Neural crest cell (in vitro differentiated cells): ENCODE measurements at regions not wholly inside any gene's neighbourhood (a gene's known extent, or its start where the extent isn't known, plus 50 kb on each side); places are given as distances from the start of the nearest gene placed in this dataset.

Source experiments
- DNase-seq: peaks from one replicate; pipeline ENCODE4 v3.0.0; 2021; ENCODE audit warnings: low read depth, mixed read lengths, low spot score
- H3K27ac Mint-ChIP-seq: one replicate; pipeline ENCODE4 v1.8.0; 2021; ENCODE audit warnings: mild to moderate bottlenecking, mixed read lengths; ENCODE audit not compliant: unreplicated experiment
- H3K27me3 Mint-ChIP-seq: 2 replicates; pipeline ENCODE4 v1.8.0; 2021; ENCODE audit warnings: low read depth, mild to moderate bottlenecking, mixed read lengths
- H3K36me3 Mint-ChIP-seq: 2 replicates; pipeline ENCODE4 v1.8.0; 2021; ENCODE audit warnings: low read depth, mild to moderate bottlenecking, mixed read lengths
- H3K4me1 Mint-ChIP-seq: 2 replicates; pipeline ENCODE4 v1.8.0; 2021; ENCODE audit warnings: mixed read lengths
- H3K4me3 Mint-ChIP-seq: one replicate; pipeline ENCODE4 v1.8.0; 2021; ENCODE audit warnings: mild to moderate bottlenecking, mixed read lengths
- H3K9me3 Mint-ChIP-seq: 2 replicates; pipeline ENCODE4 v1.8.0; 2021; ENCODE audit warnings: mixed read lengths
- CTCF ChIP-seq: fragments of 200-600 bp; sonication (generic); conservative IDR thresholded peaks from 2 replicates; pipeline ENCODE4 v1.5.0; 2021; ENCODE audit warnings: antibody characterized with exemption, mild to moderate bottlenecking

GRCh38 chr9:31870276-31870675, 514.2 kb upstream of the ACO1 start:
- Mint-ChIP-seq H3K4me1 (no peaks in the 10 kb centered on the region), H3K4me3 (no peak overlapping the region), H3K9me3 (peaks cover 3% of the 10 kb centered on the region), H3K27me3 (peaks cover 7% of the 10 kb centered on the region), H3K36me3 (no peaks in the 10 kb centered on the region), H3K27ac (no peak overlapping the region)
- no peak for DNase-seq
- no peak for TF ChIP-seq CTCF

GRCh38 chr9:31873722-31874121, 510.7 kb upstream of the ACO1 start:
- Mint-ChIP-seq H3K27me3 (peaks cover 3% of the 10 kb centered on the region), H3K9me3 (no peaks in the 10 kb centered on the region), H3K4me1 (no peaks in the 10 kb centered on the region), H3K27ac (no peak overlapping the region), H3K4me3 (no peak overlapping the region), H3K36me3 (no peaks in the 10 kb centered on the region)
- no peak for TF ChIP-seq CTCF
- DNase-seq, result no peak

- Mint-ChIP-seq H3K36me3 (no peaks in the 10 kb centered on the region), H3K9me3 (peaks cover 5% of the 10 kb centered on the region), H3K27ac (no peak overlapping the region), H3K4me3 (no peak overlapping the region), H3K27me3 (peaks cover 6% of the 10 kb centered on the region), H3K4me1 (no peaks in the 10 kb centered on the region)
- TF ChIP-seq CTCF, result no peak
- no peak for DNase-seq
Observed at GRCh38 chr9:31894008-31894407, 490.4 kb upstream of the ACO1 start.

- H3K27me3 Mint-ChIP-seq, result no peaks in the 10 kb centered on the region
- H3K27ac Mint-ChIP-seq, result no peak overlapping the region
- peaks cover 4% of the 10 kb centered on the region for H3K4me1 Mint-ChIP-seq
- no peak overlapping the region for H3K4me3 Mint-ChIP-seq
- no peaks in the 10 kb centered on the region for H3K36me3 Mint-ChIP-seq
- TF ChIP-seq CTCF, result no peak
- DNase-seq, result no peak
- peaks cover 5% of the 10 kb centered on the region for H3K9me3 Mint-ChIP-seq
Observed at GRCh38 chr9:31908158-31908890, 476.1 kb upstream of the ACO1 start.

GRCh38 chr9:31908891-31909480, 475.5 kb upstream of the ACO1 start:
- no peak for DNase-seq
- no peak for TF ChIP-seq CTCF
- Mint-ChIP-seq H3K27ac (no peak overlapping the region), H3K9me3 (peaks cover 3% of the 10 kb centered on the region), H3K4me3 (no peak overlapping the region), H3K36me3 (no peaks in the 10 kb centered on the region), H3K27me3 (no peaks in the 10 kb centered on the region), H3K4me1 (peaks cover 4% of the 10 kb centered on the region)
